ENCODE measurements at regions not wholly inside any gene's neighbourhood (a gene's known extent, or its start where the extent isn't known, plus 50 kb on each side); places are given as distances from the start of the nearest gene placed in this dataset.

- intact Hi-C loops (cut with DNase I), result no loop called here
- H3K4me1 ChIP-seq (replicated peaks), result no peaks in the 10 kb centered on the region
- H3K36me3 ChIP-seq, result no peaks in the 10 kb centered on the region
- WGBS, result 24% methylated on average over 1 of the region's 1 CpG
- H3K4me3 ChIP-seq, result no peak overlapping the region
- no peak for TF ChIP-seq POLR2AphosphoS5 (IDR thresholded peaks at IDR 0.05)
- TF ChIP-seq POLR2A (IDR thresholded peaks at IDR 0.05), result no peak
- TF ChIP-seq CTCF (IDR thresholded peaks at IDR 0.05), result no peak
- H3K27ac ChIP-seq, result no peak overlapping the region
- H3K9me3 ChIP-seq, result no peaks in the 10 kb centered on the region
- DNase-seq (ENCODE audit: low spot score), result no peak
- no peaks in the 10 kb centered on the region for H3K27me3 ChIP-seq (replicated peaks; ENCODE audit: insufficient read depth)
Observed at GRCh38 chr11:106457727-106458126, 380.3 kb downstream of the AASDHPPT start.

DNA sequence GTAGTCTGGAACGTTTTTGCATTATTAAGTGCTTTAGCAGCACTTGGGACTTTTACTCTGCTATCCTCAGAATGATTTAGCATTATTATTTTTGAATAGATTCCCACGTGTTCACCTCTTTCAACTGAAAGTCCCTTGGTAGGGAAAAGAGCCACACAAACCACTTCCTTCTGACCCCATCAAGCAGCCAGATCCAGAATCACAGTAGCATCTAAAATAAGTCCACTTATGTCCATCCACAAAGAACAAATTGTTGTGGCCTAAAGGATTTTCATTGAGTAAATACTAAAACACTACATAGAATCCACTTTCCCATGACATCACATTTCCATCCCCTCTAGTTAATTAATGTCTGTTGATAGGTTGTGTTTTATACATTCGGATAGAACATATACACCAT is 381.7 kb downstream of the AASDHPPT start:
- Histone ChIP-seq H3K9me3 (no peaks in the 10 kb centered on the region), H3K27me3 (replicated peaks; ENCODE audit: insufficient read depth) (no peaks in the 10 kb centered on the region), H3K4me3 (no peak overlapping the region), H3K4me1 (replicated peaks) (no peaks in the 10 kb centered on the region), H3K36me3 (no peaks in the 10 kb centered on the region), H3K27ac (no peak overlapping the region)
- WGBS, result 48% methylated on average over 3 of the region's 3 CpGs
- intact Hi-C loops (cut with DNase I), result no loop called here
- TF ChIP-seq POLR2A (IDR thresholded peaks at IDR 0.05), result no peak
- no peak for TF ChIP-seq POLR2AphosphoS5 (IDR thresholded peaks at IDR 0.05)
- TF ChIP-seq CTCF (IDR thresholded peaks at IDR 0.05), result no peak
- no peak for DNase-seq (ENCODE audit: low spot score)

DNA sequence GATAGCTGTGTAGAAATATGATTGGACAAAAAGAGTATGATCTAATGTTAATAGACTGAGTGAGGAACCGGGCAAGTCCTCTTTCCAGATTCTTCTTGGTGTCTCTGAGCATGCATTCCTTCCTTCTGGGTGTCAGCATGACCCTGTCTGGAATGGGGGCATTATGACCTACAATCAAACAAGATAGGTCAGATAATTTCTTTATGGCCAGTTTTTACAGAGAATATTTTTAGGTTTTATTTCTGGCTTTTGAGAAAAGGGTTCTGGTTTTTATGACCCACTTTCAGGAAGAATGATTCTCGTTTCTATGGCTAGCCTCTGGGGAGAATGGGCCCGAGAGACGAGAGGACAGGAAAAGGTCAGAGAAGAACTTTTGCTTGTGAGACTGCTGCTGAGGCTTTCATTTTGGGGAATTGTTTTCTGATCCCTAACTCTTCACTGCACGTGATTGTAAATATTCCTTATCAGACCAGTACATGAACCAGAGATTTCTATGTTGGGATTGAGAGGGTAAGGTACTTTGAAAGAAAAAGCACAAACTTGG is 383.8 kb downstream of the AASDHPPT start:
- H3K27ac ChIP-seq, result no peak overlapping the region
- no peaks in the 10 kb centered on the region for H3K36me3 ChIP-seq
- H3K4me3 ChIP-seq, result no peak overlapping the region
- no peaks in the 10 kb centered on the region for H3K4me1 ChIP-seq (replicated peaks)
- intact Hi-C loops (cut with DNase I), result no loop called here
- no peaks in the 10 kb centered on the region for H3K27me3 ChIP-seq (replicated peaks; ENCODE audit: insufficient read depth)
- H3K9me3 ChIP-seq, result no peaks in the 10 kb centered on the region
- WGBS, result 49% methylated on average over 5 of the region's 5 CpGs
- no peak for DNase-seq (ENCODE audit: low spot score)
- TF ChIP-seq POLR2AphosphoS5 (IDR thresholded peaks at IDR 0.05) (no peak), POLR2A (IDR thresholded peaks at IDR 0.05) (no peak), CTCF (IDR thresholded peaks at IDR 0.05) (no peak)

- intact Hi-C loops (cut with DNase I), result no loop called here
- no peaks in the 10 kb centered on the region for H3K27me3 ChIP-seq (replicated peaks; ENCODE audit: insufficient read depth)
- no peaks in the 10 kb centered on the region for H3K4me1 ChIP-seq (replicated peaks)
- 45% methylated on average over 4 of the region's 4 CpGs for WGBS
- H3K4me3 ChIP-seq, result no peak overlapping the region
- DNase-seq (ENCODE audit: low spot score), result no peak
- no peak overlapping the region for H3K27ac ChIP-seq
- H3K36me3 ChIP-seq, result no peaks in the 10 kb centered on the region
- TF ChIP-seq POLR2A (IDR thresholded peaks at IDR 0.05), result no peak
- TF ChIP-seq CTCF (IDR thresholded peaks at IDR 0.05), result no peak
- TF ChIP-seq POLR2AphosphoS5 (IDR thresholded peaks at IDR 0.05), result no peak
- H3K9me3 ChIP-seq, result no peaks in the 10 kb centered on the region
Observed at GRCh38 chr11:106461839-106462545, 384.5 kb downstream of the AASDHPPT start.

- H3K4me1 ChIP-seq (replicated peaks), result no peaks in the 10 kb centered on the region
- DNase-seq (ENCODE audit: low spot score), result no peak
- H3K9me3 ChIP-seq, result no peaks in the 10 kb centered on the region
- no peak overlapping the region for H3K27ac ChIP-seq
- intact Hi-C loops (cut with DNase I), result no loop called here
- TF ChIP-seq CTCF (IDR thresholded peaks at IDR 0.05) (no peak), POLR2A (IDR thresholded peaks at IDR 0.05) (no peak), POLR2AphosphoS5 (IDR thresholded peaks at IDR 0.05) (no peak)
- no peaks in the 10 kb centered on the region for H3K36me3 ChIP-seq
- WGBS, result 50% methylated on average over 1 of the region's 1 CpG
- H3K4me3 ChIP-seq, result no peak overlapping the region
- no peaks in the 10 kb centered on the region for H3K27me3 ChIP-seq (replicated peaks; ENCODE audit: insufficient read depth)
Observed at GRCh38 chr11:106463154-106463553, 385.7 kb downstream of the AASDHPPT start.

Measured in prostate gland (tissue), 2 donors.